GM23248 (cell line): ENCODE measurements at regions not wholly inside any gene's neighbourhood (a gene's known extent, or its start where the extent isn't known, plus 50 kb on each side); places are given as distances from the start of the nearest gene placed in this dataset.

Experiments
- DNase-seq: peaks from one replicate; pipeline ENCODE4 v3.0.0-alpha.2; 2015
- H2AFZ ChIP-seq: fragments of 200-600 bp; sonication (generic); 2 replicates; pipeline ENCODE4 v1.6.1; 2016; ENCODE audit warnings: antibody characterized with exemption
- H3F3A ChIP-seq: fragments of 200-600 bp; sonication (generic); 2 replicates; pipeline ENCODE4 v1.6.1; 2016; ENCODE audit warnings: mild to moderate bottlenecking, antibody characterized with exemption, mixed run types; ENCODE audit not compliant: insufficient read depth
- H3K27ac ChIP-seq: fragments of 200-600 bp; sonication (generic); 2 replicates; pipeline ENCODE4 v1.5.1; 2016; ENCODE audit warnings: mild to moderate bottlenecking
- H3K27me3 ChIP-seq: fragments of 200-600 bp; sonication (generic); replicated peaks from 2 replicates; pipeline ENCODE4 v1.6.1; 2016; ENCODE audit warnings: mild to moderate bottlenecking; ENCODE audit not compliant: insufficient read depth
- H3K36me3 ChIP-seq: fragments of 200-600 bp; sonication (generic); 2 replicates; pipeline ENCODE4 v1.6.1; 2016; ENCODE audit warnings: low read depth, mild to moderate bottlenecking
- H3K4me1 ChIP-seq: fragments of 200-600 bp; sonication (generic); 2 replicates; pipeline ENCODE4 v1.6.1; 2016; ENCODE audit warnings: mild to moderate bottlenecking; ENCODE audit not compliant: insufficient read depth
- H3K4me2 ChIP-seq: fragments of 200-600 bp; sonication (generic); one replicate; pipeline ENCODE4 v1.6.1; 2016; ENCODE audit warnings: mild to moderate bottlenecking; ENCODE audit not compliant: unreplicated experiment
- H3K4me3 ChIP-seq: fragments of 200-600 bp; sonication (generic); 2 replicates; pipeline ENCODE4 v1.5.1; 2016; ENCODE audit warnings: mild to moderate bottlenecking
- H3K79me2 ChIP-seq: fragments of 200-600 bp; sonication (generic); 2 replicates; pipeline ENCODE4 v1.6.1; 2016; ENCODE audit warnings: mild to moderate bottlenecking; ENCODE audit not compliant: insufficient read depth
- H3K9ac ChIP-seq: fragments of 200-600 bp; sonication (generic); 2 replicates; pipeline ENCODE4 v1.6.1; 2016; ENCODE audit warnings: mild to moderate bottlenecking
- H3K9me2 ChIP-seq: fragments of 200-600 bp; sonication (generic); 2 replicates; pipeline ENCODE4 v1.6.1; 2016; ENCODE audit warnings: mixed run types, mild to moderate bottlenecking, moderate library complexity; ENCODE audit not compliant: insufficient read depth
- H3K9me3 ChIP-seq: fragments of 200-600 bp; sonication (generic); one replicate; pipeline ENCODE4 v1.6.1; 2017; ENCODE audit warnings: low read depth
- H4K20me1 ChIP-seq: fragments of 200-600 bp; sonication (generic); 2 replicates; pipeline ENCODE4 v1.6.0; 2016; ENCODE audit not compliant: insufficient read depth
- EZH2 ChIP-seq: fragments of 200-600 bp; sonication (generic); IDR thresholded peaks from 2 replicates; pipeline ENCODE4 v1.6.1; 2018; ENCODE audit warnings: antibody characterized with exemption, mild to moderate bottlenecking; ENCODE audit not compliant: insufficient read depth, poor library complexity, severe bottlenecking
- EZH2phosphoT487 ChIP-seq: fragments of 200-600 bp; sonication (generic); IDR thresholded peaks from 2 replicates; pipeline ENCODE4 v1.6.1; 2018; ENCODE audit warnings: antibody characterized with exemption, moderate library complexity, mild to moderate bottlenecking, low read depth; ENCODE audit not compliant: insufficient read depth
- WGBS, 2 experiments: methylation state at CpG; one replicate each; pipeline ENCODE4 v1.1.6; 2015 to 2017; ENCODE audit warnings: low lambda C conversion rate in 2 of 2, low coverage in 1 of 2; ENCODE audit errors: missing lambda C conversion rate in 2 of 2; 5-methylcytosine and 5-hydroxymethylcytosine counted together
- in situ Hi-C: fragments of 300-500 bp; cut with MboI; formaldehyde crosslinking; loops from 2 replicates; pipeline ENCODE4 v1.15.0; 2020

- in situ Hi-C loops, result no loop called here
- H3K4me2 ChIP-seq, result peak overlapping the region; percentile 68
- TF ChIP-seq EZH2phosphoT487, result no peak
- no peak for TF ChIP-seq EZH2
- no peaks in the 10 kb centered on the region for H3K4me1 ChIP-seq
- H4K20me1 ChIP-seq, result no peaks in the 10 kb centered on the region
- no peaks in the 10 kb centered on the region for H3K79me2 ChIP-seq
- H3K9ac ChIP-seq, result peak overlapping the region; percentile 7
- no peaks in the 10 kb centered on the region for H3K36me3 ChIP-seq
- peak overlapping the region; percentile 52 for H3K4me3 ChIP-seq
- H3K27me3 ChIP-seq, result no peaks in the 10 kb centered on the region
- 13 to 14% methylated on average over 7 of the region's 7 CpGs for WGBS, 2 experiments
- H3K27ac ChIP-seq, result no peak overlapping the region
- H2AFZ ChIP-seq, result peak overlapping the region; percentile 63
- no peaks in the 10 kb centered on the region for H3K9me3 ChIP-seq
- DNase-seq, result peak; percentile 41
- no peaks in the 10 kb centered on the region for H3K9me2 ChIP-seq
- no peaks in the 10 kb centered on the region for H3F3A ChIP-seq
Observed at GRCh38 chr20:10739566-10739965, 65.8 kb upstream of the JAG1 start.

- no peak overlapping the region for H3K9ac ChIP-seq
- no peaks in the 10 kb centered on the region for H3K27me3 ChIP-seq
- no peak overlapping the region for H3K4me3 ChIP-seq
- H3K9me3 ChIP-seq, result no peaks in the 10 kb centered on the region
- WGBS, 2 experiments, result 89 to 91% methylated on average over 5 of the region's 5 CpGs
- in situ Hi-C loops, result no loop called here
- no peak for TF ChIP-seq EZH2
- TF ChIP-seq EZH2phosphoT487, result no peak
- H3K27ac ChIP-seq, result no peak overlapping the region
- H3K79me2 ChIP-seq, result no peaks in the 10 kb centered on the region
- DNase-seq, result no peak
- H4K20me1 ChIP-seq, result no peaks in the 10 kb centered on the region
- no peak overlapping the region for H3K4me2 ChIP-seq
- no peak overlapping the region for H2AFZ ChIP-seq
- H3K4me1 ChIP-seq, result no peaks in the 10 kb centered on the region
- H3K9me2 ChIP-seq, result no peaks in the 10 kb centered on the region
- no peaks in the 10 kb centered on the region for H3F3A ChIP-seq
- no peaks in the 10 kb centered on the region for H3K36me3 ChIP-seq
Observed at GRCh38 chr20:10741060-10741459, 67.3 kb upstream of the JAG1 start.

- 79 to 80% methylated on average over 5 of the region's 5 CpGs for WGBS, 2 experiments
- Histone ChIP-seq H3K27me3 (no peaks in the 10 kb centered on the region), H3K9me2 (no peaks in the 10 kb centered on the region), H3K4me3 (no peak overlapping the region), H2AFZ (no peak overlapping the region), H3K4me1 (no peaks in the 10 kb centered on the region), H3K9ac (no peak overlapping the region), H3K36me3 (no peaks in the 10 kb centered on the region), H3K79me2 (no peaks in the 10 kb centered on the region), H4K20me1 (no peaks in the 10 kb centered on the region), H3K27ac (no peak overlapping the region), H3K9me3 (no peaks in the 10 kb centered on the region), H3F3A (no peaks in the 10 kb centered on the region), H3K4me2 (no peak overlapping the region)
- in situ Hi-C loops, result no loop called here
- TF ChIP-seq EZH2phosphoT487 (no peak), EZH2 (no peak)
- no peak for DNase-seq
Observed at GRCh38 chr20:10745790-10746189, 72.0 kb upstream of the JAG1 start.

- Histone ChIP-seq H3K9me3 (no peaks in the 10 kb centered on the region), H3K9me2 (no peaks in the 10 kb centered on the region), H3K27ac (no peak overlapping the region), H2AFZ (no peak overlapping the region), H3K36me3 (no peaks in the 10 kb centered on the region), H3K4me1 (no peaks in the 10 kb centered on the region), H3K79me2 (no peaks in the 10 kb centered on the region), H3K4me3 (no peak overlapping the region), H3K9ac (no peak overlapping the region), H3F3A (no peaks in the 10 kb centered on the region), H3K4me2 (no peak overlapping the region), H4K20me1 (no peaks in the 10 kb centered on the region), H3K27me3 (no peaks in the 10 kb centered on the region)
- WGBS, 2 experiments, result 78 to 79% methylated on average over 6 of the region's 6 CpGs
- no peak for TF ChIP-seq EZH2
- TF ChIP-seq EZH2phosphoT487, result no peak
- in situ Hi-C loops, result no loop called here
- DNase-seq, result no peak
Observed at GRCh38 chr20:10747019-10747418, 73.2 kb upstream of the JAG1 start.

GRCh38 chr20:10749084-10749483 is 75.3 kb upstream of the JAG1 start:
- H3F3A ChIP-seq, result no peaks in the 10 kb centered on the region
- TF ChIP-seq EZH2phosphoT487 (no peak), EZH2 (no peak)
- in situ Hi-C loops, result no loop called here
- no peak for DNase-seq
- H4K20me1 ChIP-seq, result no peaks in the 10 kb centered on the region
- no peaks in the 10 kb centered on the region; the same call in 1 of the 2 replicates for H3K27me3 ChIP-seq
- H3K4me3 ChIP-seq, result no peak overlapping the region
- no peaks in the 10 kb centered on the region for H3K9me3 ChIP-seq
- H3K79me2 ChIP-seq, result no peaks in the 10 kb centered on the region
- no peak overlapping the region for H3K27ac ChIP-seq
- H3K4me1 ChIP-seq, result no peaks in the 10 kb centered on the region
- H2AFZ ChIP-seq, result no peak overlapping the region
- no peak overlapping the region for H3K9ac ChIP-seq
- no peaks in the 10 kb centered on the region for H3K36me3 ChIP-seq
- no peaks in the 10 kb centered on the region for H3K9me2 ChIP-seq
- H3K4me2 ChIP-seq, result no peak overlapping the region
